ENCODE measurements at regions not wholly inside any gene's neighbourhood (a gene's known extent, or its start where the extent isn't known, plus 50 kb on each side); places are given as distances from the start of the nearest gene placed in this dataset.

DNA sequence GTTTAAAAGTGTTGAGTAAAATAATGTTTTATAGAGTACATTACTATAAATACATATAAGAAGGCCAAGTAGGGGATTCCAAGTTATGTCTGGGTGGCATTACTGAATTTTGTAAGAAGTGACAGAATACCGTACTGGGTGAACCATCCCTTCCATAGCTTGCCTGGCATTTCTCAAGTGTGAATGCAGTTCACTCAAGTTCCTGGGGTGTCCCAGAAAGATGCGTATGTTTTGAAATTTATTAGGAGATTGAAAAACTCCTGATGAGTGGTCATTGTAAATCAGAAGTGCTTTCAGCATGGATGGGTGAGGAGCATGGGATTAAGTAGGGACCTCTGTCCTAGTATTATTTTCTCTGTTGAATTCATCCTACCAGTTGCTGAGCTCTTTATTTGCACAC lies 103.2 kb downstream of the VAPA start:
- Histone ChIP-seq H2BK15ac (ENCODE audit: low read depth, low read length) (peak overlapping the region; percentile 43; the same call in 1 of the 3 replicates), H3K4me1 (ENCODE audit: control insufficient read depth, insufficient read depth, low read length) (peaks cover 11% of the 10 kb centered on the region), H2BK20ac (ENCODE audit: low read depth, low read length) (peak overlapping the region; percentile 98), H2AK9ac (replicated peaks; ENCODE audit: low read depth, low read length, poor library complexity) (no peak overlapping the region), H3K56ac (ENCODE audit: extremely low read depth, insufficient read depth, low read length) (peak overlapping the region; percentile 27), H3K4me2 (ENCODE audit: low read depth, low read length) (no peak overlapping the region), H3K4ac (ENCODE audit: low read depth, low read length) (peak overlapping the region; percentile 88), H3K79me1 (ENCODE audit: low read depth in 1 of 2, low read length in 2 of 2) (no peaks in the 10 kb centered on the region), H3K36me3 (ENCODE audit: control insufficient read depth, insufficient read depth, low read length) (no peaks in the 10 kb centered on the region), H3K27me3 (ENCODE audit: control insufficient read depth, insufficient read depth, low read length) (no peaks in the 10 kb centered on the region), H4K91ac (ENCODE audit: insufficient read depth, low read depth, low read length) (peak overlapping the region; percentile 79), H2AK5ac (ENCODE audit: low read depth, low read length) (peak overlapping the region; percentile 78), H3K4me3 (ENCODE audit: insufficient read depth, low read depth, low read length) (no peak overlapping the region), H3K9ac (ENCODE audit: low read depth, low read length) (no peak overlapping the region), H3K18ac (ENCODE audit: low read depth, low read length) (0 out of 2 replicates have a peak overlapping the region, but pooled peaks have one; percentile 63), H3K14ac (replicated peaks; ENCODE audit: low read depth, low read length) (peak overlapping the region; percentile 71), H3K9me3 (ENCODE audit: control insufficient read depth, insufficient read depth, low read length) (no peaks in the 10 kb centered on the region), H4K20me1 (ENCODE audit: insufficient read depth, low read length) (0 out of 2 replicates have a peak, but pooled peaks cover 4% of the 10 kb centered on the region), H2BK5ac (ENCODE audit: low read depth, low read length, poor library complexity, severe bottlenecking) (peak overlapping the region; percentile 67), H2BK120ac (ENCODE audit: low read depth, low read length) (peak overlapping the region; percentile 97), H3K9me1 (ENCODE audit: insufficient read depth, low read length) (peaks cover 19% of the 10 kb centered on the region), H3K27ac (ENCODE audit: insufficient read depth, low read length) (peak overlapping the region; percentile 24; the same call in 1 of the 2 replicates), H4K8ac (ENCODE audit: low read depth in 2 of 2, low read length in 2 of 2) (peak overlapping the region; percentile 42 to 71; a peak in 2 of 4 replicates), H2AFZ (replicated peaks; ENCODE audit: low read length, poor library complexity) (no peak overlapping the region), H3K23ac (ENCODE audit: low read depth, low read length) (peak overlapping the region; percentile 51; the same call in 1 of the 2 replicates), H4K5ac (ENCODE audit: low read depth, low read length) (no peak overlapping the region; the same call in 1 of the 2 replicates)
- ChIA-PET CTCF (interaction anchor here (0.6 to 1.6 kb wide), 6 partner anchors 16 to 1536 kb away, joined by 3 to 6 read pairs (median 6); no protein-coding TSS in a partner anchor), POLR2A (ENCODE audit: unreplicated experiment) (interaction anchor here (0.6 kb wide), 1 partner anchor 33 kb away, joined by 5 read pairs; no protein-coding TSS in a partner anchor)
- no peak for TF ChIP-seq RCOR1 (IDR thresholded peaks at IDR 0.05; ENCODE audit: insufficient replicate concordance, low read length)
- TF ChIP-seq MXI1 (IDR thresholded peaks at IDR 0.05; ENCODE audit: borderline replicate concordance, low read depth, low read length) = no peak
- no peak for TF ChIP-seq CHD1 (IDR thresholded peaks at IDR 0.05; ENCODE audit: low read depth, low read length)
- TF ChIP-seq FOS (IDR thresholded peaks at IDR 0.05; ENCODE audit: low read depth, low read length) = no peak
- no TSS peak for BruUV-seq (replicated peaks)
- dilution Hi-C loops (cut with HindIII; ENCODE audit: low sequenced_read_pairs, unreplicated experiment) = no loop called here
- in situ Hi-C loops (cut with MboI; ENCODE audit: low sequenced_read_pairs) = no loop called here
- intact Hi-C loops (cut with micrococcal nuclease) = loop anchor here (5.0 to 10.0 kb wide), 2 partner anchors 105 to 218 kb away; no protein-coding TSS in a partner anchor
- WGBS, 2 experiments (ENCODE audit: extremely low coverage in 2 of 2, insufficient read length in 1 of 2) = 100% methylated on average over 1 of the region's 2 CpGs; no CpG with 5 or more reads in 1 of the 2 experiments
- DNase-seq (no peak), ATAC-seq (ENCODE audit: low read depth) (no peak)

Data from IMR-90 (cell line).